NCI-H748 treated with DMSO at 0.1 percent for 48 hours (cell line): ENCODE measurements at regions not wholly inside any gene's neighbourhood (a gene's known extent, or its start where the extent isn't known, plus 50 kb on each side); places are given as distances from the start of the nearest gene placed in this dataset.

Experiments
- DNase-seq: peaks from one replicate; lab custom pipeline; 2025; lab: John Stamatoyannopoulos, UW

DNA sequence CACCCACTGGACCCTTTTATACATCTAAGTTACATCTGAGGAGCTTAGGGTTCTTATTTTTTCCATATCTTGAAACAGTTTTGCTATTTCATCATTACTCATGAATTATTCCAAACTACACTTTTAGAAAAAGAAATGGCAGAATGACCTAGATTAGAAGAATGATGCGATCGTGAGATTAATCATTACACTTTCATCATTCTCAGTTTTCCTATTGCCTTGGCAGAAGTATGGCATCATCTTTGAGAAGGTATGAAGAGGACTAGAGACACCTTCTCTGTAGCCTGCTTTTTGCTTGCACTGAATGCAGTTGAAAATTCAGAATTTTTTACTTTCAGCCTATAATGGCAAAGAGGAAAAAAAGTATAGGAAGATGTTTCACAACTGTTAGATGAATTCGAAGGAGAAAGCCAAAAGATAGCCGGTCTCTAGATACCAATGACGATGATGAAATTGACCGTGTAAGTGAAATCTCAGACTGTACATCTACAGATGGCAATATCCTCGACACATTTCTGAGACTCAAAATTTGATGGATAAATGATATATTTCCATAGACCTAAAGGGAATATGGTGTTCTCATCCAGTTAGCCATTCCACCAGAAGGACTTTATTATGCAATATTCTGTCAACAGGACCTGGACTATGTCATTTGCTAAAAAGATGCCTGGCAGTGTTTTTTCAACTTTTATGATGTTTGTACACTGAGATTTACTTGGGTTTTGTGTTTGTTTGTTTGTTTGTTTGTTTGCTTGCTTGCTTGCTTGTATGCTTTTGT, 191.8 kb downstream of the TOMM20 start:
- no peak for DNase-seq

DNA sequence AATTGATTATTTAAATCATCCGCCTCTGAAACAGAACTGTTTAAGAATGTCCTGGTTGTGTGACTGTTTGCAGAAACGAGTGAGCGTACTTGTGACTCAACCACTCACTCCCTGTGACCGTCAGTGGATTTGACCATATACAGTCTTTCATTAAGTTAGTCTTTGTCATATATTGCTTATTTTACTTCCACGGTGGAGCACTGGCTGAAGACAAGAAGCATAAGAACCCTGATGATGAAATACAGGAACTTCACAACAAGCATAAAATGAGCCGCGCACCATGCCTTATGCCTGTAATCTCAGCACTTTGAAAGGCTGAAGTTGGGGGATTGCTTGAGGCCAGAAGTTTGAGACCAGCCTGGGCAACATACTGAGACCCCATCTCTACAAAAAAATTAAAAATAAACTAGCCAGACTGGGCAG, 194.0 kb downstream of the TOMM20 start:
- DNase-seq = no peak

GRCh38 chr1:234933475-234933874, 195.2 kb downstream of the TOMM20 start:
- DNase-seq = no peak

- no peak for DNase-seq
Measured at GRCh38 chr1:234932511-234933430, 195.9 kb downstream of the TOMM20 start.

GRCh38 chr1:234932106-234932505, 196.5 kb downstream of the TOMM20 start:
- no peak for DNase-seq

DNA sequence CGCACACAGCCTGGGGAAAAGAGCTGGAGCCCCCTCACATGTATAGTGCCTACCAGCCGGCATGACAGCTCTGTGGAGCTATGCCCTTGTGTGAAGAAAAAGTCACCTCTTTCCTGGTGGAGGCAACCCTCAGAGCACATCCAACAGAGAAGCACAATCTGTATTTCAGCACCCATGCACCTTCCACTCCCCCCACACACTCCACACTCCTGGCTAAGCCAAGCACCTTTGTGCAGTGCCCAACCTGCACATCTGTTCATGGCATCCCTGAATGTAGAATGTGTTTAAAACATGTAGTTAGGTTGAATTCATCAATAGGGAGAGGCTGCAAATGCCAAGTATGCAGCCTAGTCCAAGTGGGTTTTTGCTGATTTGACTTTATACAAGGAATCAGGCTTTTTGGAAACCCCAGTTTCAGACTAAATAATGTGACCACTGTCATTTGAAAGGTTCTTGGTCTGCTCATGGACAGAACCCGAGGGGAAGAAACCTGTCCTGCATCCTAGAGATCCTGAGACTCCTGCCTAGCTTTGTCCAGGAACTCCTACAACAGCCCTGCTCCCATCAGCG, 197.1 kb downstream of the TOMM20 start:
- DNase-seq = no peak

- DNase-seq = no peak
Measured at GRCh38 chr1:234929369-234929768, 199.3 kb downstream of the TOMM20 start.

DNA sequence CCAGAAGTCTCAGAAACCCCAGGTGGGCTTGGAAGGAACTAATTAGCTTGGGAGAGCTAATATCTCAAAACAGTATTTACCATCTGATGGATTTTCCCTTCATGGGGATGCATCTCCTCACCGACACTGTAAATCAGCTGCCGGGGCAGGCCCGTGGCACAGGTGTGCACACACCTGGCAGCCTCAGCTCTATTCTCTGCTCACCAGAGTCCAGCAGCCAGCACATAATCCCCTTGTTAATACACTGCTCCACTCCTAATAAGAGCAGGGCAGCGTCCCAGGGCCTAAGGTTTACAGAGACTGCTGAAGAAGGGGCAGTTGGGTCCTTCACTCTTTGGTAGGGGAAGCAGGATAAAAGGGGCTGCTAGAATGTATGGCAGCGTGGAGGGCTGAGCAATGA, 200.0 kb downstream of the TOMM20 start:
- DNase-seq = no peak

DNA sequence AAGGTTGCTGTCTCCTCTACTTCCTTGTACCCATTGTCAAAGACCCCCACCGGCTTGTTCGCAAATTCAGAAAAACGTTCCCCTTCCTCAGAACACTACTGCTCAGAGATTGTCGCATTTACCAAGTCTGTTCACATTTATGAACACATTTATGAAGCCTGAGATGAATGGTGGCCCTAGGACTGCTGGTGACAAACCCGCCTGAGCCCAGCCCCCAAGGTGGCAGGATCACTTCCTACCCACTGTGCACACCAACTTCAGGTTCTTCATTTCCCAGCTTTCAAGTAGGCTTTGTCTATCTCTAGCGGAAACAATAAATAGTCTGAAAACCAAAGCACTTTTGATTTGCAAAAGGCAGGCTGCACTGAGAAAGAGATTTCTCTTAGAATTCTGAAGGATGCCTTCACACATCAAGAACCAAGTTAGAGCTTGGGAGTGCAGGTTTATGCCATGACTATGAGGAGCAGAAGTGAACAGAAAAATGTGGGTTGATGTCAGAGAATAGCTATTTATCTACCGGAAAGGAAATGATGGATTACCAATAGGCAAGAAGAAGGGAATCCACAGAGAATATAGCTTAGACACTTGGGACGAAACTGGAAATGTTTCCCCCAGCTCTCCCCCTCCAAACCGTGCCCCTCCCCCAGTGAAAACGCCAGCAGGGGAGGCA, 200.5 kb downstream of the TOMM20 start:
- DNase-seq = no peak

DNA sequence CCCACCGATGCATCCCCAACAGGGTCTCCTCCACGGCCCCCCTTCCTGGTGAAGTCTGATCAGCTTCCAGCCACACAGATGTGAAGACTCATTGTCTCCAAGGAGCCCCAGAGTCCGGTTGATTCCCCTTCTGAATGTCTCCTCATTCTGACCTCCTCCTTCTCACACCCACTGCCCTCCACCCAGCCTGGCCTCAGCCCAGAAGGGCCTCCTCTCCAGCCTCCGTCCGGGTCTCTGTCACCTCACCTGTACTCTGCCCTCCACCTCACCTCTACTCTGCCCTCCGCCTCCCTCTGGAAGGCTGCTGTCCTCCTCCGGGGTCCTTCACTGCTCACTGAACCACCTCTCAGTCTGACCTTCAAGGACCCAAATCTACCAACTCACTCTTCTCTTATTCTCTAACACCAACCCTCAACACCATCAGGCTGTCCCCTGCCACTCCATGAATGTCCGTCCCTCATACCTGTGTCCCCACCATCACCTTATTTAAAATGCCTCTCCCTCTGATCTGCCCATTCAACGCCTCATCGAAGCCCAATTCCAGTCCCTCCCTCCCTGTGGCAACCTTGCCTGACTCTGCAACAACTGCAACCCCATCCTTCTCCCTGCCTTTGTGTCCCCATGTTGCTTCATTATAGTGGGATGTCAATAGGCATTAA, 201.2 kb downstream of the TOMM20 start:
- DNase-seq = no peak

DNA sequence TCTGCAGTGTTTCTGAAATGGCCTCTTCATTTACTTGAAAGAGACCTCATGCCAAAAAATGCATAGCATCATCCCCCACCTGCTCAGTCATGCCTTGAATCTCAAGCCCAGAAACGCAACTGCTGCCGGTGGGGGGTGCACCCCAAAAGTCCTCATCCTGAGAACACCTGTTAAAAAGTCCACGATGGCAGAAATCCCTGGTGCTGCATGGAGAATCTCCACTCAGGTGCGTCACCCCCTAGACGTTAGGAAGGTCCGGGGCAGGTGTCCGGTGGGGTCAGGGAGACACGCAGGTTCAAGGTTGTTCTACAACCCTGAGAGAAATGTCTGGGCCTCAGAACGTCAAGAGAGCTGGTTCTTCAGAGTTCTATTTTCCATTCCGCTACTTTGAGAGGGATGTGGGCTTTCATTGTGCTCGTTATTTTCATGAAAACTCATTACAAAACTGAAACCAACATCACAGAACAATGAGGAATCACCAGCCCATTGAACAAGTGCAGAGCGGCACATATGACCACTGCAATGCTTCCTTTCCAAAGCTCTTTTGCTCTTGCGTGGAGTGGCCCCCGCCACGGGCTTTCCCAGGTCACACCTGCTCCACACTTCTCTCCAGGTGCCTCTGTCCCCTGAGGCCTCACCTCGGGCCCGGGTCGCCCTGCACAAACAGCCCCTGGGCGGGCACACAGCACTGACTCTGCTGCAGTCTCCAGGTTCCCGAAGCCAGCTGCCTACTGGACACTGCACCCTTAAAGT, 201.9 kb downstream of the TOMM20 start:
- no peak for DNase-seq

DNA sequence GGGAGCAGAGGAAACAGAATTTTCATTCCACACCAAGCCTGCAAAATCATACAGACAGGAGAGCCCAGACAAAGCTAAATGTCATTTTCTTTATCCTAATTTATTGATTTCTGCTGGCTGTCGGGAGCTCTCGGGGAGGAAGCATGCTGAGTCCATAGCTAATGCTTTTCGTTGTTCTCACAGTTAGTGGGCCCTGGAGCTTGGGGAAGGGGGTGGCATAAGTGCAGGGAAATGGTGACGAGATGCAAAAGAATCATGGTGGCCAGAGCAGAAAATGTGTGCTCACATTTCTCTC, 202.4 kb downstream of the TOMM20 start:
- no peak for DNase-seq

DNA sequence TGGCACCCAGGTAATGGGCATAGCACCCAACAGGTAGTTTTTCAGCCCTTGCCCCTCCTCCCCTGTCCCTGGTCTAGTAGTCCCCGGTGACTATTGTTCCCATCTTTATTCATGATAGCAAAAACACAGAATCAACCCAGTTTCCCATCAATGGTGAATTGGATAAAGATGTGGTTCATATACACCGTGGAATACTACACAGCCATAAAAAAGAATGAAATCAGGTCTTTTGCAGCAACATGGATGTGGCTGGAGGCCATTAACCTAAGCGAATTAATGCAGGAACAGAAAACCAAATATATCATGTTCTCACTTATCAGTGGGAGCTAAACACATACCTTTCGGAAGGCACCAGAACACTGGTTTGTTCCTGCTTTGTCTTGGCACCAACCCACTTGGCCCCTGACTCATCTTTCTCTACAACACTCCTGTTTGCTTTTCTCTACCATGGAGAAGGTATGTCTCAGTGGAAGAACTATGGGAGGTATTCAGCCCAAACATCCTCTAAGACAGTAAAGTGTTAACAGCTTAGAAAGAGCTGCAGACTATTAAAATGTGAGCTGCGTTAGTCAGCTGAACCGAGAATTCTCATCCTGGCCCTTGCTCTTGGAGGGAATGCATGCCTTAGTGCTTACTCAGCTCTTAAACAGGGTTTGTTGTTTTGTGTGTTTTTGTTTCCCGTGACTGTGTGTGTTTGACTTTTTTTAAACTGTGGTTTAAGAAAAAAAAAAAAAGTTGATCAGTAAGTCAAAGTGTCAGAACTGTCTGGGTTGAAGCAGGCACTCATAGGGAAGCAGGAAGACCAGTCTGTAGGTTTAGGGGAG, 203.0 kb downstream of the TOMM20 start:
- no peak for DNase-seq

DNA sequence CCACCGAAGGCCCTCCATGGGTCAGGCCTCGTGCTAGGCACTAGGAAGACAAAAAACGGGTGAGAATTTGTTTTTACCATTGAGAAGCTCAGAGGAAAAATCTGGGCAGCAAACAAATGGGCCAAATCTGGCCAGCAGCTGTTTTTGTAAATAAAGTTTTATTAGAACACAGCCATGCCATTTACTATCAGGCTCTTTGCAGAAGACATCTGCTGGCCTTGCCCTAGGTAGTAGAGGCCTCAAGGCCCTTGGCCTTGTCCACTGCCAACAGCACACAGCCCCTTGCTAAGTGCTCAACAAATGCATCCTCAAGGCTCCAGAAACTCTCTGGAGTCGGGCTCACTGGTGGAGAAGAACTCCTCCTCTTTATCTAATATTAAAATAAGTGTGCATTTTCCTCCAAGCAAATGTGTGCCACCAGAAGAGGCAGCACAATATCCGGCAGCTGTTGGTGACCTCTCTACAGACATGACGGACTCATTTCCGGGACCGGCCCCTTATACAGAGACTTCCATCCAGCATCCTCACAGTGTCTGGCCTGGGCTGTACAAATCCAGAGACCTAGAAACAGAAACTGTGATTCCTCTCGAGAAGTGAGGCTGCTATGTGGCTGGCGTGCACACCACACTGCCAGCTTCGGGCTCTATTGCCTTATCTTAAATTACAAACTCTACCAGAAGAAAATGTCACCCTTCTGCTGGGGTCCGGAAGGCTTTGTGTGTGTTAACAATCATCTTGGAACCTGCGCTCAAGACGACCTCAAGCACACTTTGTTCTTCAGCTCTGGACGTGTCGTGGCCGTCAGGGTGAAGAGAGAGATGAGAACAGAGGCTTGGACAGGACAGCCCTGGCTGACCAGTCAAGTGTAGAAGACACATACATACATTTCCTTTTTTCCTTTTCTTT, 203.9 kb downstream of the TOMM20 start:
- no peak for DNase-seq

DNA sequence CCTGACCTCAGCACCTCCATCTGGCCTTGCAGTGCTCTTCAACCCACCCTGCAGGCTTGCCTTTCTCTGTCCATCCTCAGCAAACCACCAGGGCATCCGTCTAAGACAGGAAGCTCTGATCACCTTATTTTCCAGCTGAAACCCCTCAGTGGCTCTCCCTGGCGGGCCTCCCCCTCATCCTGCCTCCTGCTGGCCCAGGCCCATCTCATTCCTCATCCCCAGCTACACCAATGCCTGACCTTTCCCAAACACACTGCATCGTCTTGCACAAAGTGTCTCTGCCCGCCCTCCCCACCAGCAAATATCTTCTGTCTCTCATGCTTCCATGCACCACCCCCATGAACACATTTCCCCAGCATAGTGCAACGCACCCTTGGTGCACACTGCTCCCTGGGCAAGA, 205.0 kb downstream of the TOMM20 start:
- DNase-seq = no peak

DNA sequence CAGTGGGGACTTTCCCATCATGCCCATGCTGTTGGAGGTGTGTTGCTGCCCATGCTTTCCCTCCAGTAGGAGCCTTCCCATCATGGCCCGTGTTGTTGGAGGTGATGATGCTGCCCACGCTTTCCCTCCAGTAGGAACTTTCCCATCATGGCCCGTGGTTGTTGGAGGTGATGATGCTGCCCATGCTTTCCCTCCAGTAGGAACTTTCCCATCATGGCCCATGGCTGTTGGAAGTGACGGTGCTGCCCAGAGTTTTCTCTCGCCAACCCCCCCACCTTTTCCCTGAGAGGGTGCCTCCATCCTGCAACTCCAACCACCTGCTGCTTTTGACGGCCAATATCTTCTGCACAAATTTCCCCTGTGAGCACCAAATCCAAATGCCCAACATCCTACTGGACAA, 205.7 kb downstream of the TOMM20 start:
- DNase-seq = no peak

DNA sequence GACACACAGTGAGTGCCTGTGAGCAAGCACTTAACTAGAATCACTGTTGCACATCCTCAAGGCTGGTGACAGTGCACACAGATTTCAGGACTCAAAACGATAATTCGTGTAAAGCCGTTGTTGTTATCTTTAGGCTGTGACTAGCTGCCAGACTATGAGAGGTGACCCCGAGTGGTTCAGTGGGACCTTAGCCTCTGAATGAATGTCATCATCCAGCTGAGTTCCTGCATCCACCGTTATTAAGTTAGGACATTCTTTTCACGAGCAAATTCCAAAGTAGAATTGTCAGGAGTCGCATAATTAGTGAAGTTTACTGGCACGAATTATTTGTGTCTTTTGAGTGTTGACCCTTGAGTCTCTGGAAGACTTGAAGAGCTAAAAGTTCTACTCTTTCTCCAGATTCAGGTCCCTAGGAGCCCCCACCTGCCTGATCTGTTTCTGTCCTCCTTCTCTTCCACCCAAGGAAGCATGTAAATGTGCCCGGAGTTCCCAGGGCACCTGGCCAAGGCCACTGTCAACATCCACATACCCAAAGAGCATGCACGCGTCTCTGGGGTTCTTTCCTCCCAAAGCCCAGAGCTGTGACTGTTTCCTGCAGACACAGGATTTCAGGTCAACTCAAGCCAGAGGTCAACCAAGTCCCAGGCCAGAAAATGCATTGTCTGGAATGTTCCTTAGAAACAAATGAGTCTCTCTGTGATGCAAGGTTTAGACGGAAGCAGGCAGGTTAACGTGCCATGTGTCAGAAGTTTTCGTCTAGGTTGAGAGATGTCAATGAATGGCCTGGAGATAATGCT, 207.2 kb downstream of the TOMM20 start:
- DNase-seq = no peak

DNA sequence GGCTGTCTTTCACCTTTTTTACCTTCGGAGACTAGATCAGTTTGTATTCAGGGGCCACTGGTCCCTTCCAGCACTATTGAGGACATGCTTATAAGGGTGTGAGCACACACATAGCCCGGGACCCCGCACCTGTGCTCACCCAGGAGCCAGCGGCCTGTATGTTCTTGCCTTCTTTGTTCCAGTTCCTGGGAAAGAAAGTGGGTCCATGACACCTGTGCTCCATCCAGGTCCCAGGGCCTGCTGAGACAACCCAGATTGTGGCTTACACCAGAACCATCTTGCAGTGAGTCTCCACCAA, 207.8 kb downstream of the TOMM20 start:
- DNase-seq = no peak
